ENCODE measurements at regions not wholly inside any gene's neighbourhood (a gene's known extent, or its start where the extent isn't known, plus 50 kb on each side); places are given as distances from the start of the nearest gene placed in this dataset.
"Not testable (repeated sequence)": the region's sequence is repeated elsewhere in the genome, so short reads cannot be mapped to it uniquely, and the experiment has no call there.

DNA sequence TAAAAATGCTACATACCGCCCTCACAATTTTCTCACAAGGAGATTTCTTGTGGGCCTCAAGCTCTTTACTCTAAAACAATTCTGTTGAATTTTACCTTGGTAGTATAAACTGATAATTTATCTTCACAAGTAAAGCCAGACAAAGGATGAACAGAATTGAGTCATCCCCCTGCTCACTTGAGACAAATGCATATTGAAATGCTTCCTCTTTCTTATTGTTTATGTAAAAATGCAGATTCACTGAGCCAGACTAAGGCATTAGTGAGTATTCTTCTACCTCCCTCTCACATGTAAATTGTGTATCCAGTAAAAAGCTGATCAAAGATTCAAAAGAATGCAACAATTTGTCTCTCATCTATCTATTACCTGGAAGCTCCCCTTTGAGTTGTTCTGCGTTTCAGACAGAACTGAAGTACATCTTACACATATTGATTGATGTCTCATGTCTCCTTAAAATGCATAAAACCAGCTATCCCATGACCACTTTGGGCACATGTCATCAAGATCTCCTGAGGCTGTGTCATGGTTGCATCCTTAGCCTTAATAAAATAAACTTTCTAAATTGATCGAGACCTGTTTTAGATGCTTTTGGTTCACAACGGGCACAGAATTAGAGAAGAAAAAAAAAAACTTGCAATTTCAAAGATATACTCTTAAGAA is 743.1 kb upstream of the B3GALT2 start:
- no peak for DNase-seq

DNA sequence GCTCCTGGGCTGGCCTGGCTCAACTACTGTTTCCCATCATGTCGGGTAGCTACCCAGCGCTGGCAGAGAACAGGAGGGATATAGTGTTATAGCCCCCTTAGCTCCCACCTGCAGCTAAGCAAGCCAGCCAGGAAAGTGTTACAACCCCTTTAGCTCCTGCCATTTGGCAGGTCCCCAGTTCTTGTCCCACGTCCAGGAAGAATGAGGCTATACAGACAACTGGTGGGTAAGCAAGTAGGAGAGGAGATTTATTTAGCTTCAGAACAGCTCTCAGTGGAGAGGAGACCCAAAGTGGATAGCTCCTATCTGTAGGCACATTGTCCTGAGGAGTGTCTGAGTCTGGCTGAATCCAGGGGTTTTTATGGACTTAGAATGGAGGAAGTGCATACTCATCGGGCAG is 741.1 kb upstream of the B3GALT2 start:
- DNase-seq = no peak

DNA sequence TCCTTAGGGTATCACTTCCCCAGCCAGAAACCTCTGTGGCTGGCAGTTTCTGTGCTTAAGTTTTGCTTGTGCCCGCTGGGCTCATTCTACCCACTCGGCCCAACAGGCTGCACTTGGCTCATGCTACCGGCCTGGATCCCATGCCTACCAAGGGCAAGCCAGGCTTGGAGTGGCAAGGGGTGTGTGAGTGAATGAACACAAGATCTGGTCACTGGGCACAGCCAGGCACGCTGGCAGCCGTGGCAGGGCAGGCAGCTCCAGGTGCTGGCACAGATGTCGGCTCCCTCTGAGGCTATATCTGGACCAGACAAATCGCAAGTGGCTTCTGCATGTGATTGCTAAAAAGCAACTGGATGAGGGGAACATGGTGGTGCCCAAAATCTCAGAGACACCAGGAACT is 740.5 kb upstream of the B3GALT2 start:
- DNase-seq = no peak

DNA sequence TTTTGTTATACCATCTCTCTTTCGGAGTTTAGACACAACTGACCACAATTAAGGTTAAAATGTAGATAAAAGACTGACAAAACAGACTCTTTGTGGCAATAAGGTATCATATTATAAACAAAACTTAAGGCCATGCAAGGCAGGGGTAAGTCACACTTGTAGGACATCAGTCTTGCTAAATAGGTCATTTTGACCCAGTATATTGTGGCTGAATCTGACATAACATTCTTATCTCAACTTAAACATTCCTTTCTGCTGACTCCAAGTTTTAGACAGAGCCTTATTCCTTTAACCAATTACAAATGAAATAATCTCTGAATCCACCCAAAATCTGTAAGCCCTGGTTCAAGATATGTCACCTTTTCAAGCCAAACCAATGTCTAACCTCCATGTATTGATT is 733.4 kb upstream of the B3GALT2 start:
- DNase-seq = no peak

DNA sequence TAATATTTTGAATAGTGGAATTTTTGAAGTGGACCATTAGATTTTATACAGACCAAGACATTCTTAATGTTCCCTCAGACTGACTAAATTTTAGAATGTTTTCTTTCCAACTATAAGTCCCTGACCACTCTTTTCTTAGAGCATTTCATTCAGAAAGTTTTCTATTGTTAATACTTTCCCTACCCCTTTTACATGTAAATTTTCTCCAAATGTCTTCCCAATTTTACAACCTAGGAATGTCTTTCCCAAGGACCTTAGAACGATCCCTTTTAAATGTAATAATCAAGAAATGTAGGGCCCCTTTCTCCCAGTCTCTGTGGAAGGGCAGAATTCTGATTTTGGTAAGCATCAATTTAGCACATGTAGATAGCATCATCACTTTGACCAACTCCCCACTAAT is 730.0 kb upstream of the B3GALT2 start:
- no peak for DNase-seq

DNA sequence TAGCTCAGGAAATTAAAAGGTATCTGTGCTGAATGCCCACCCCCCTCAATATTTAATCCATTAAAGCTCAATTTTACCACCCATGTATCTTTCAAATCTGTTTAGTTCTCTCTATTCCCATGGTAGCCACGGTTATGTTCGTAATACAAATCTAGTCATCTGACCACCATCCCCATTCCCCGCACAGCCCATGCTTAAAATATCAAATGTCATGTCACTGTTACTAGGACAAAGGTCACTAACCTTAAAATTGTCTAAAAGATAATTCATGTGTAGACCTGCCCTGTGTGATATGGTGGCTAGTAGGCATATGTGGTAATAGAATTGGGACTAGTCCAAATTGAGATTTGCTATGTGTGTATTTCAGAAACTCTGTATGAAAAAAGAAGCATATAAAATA is 728.5 kb upstream of the B3GALT2 start:
- no peak for DNase-seq

DNA sequence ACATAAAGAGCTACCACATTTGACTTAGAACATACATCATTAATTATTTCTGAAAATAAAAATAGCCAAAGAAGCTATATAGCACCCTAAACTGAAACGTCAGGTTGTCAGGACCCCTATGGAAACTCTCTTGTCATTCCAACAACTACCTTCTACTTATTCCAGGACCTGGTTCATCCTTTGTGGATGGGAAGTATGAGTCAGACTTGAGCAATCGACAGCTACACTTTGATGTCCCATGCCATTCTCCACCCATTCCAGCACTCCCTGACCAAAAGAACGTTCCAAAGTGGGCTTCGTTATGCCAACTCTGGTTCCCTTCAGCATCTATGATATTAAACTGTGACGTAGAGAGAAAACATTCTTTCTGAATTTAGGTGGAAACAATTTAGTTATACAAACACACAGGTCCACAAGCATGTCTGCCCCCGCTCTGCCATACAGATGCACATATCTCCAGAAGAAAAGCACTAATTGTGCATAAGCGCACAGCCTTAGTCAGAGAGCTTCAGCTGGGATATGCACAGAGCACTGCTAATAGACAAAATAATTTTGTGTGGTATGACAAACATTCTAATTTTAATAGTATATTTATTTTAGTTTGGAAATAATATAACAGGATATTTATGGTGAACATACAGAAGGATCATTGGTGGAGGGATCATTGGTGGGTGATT is 723.1 kb upstream of the B3GALT2 start:
- no peak for DNase-seq

DNA sequence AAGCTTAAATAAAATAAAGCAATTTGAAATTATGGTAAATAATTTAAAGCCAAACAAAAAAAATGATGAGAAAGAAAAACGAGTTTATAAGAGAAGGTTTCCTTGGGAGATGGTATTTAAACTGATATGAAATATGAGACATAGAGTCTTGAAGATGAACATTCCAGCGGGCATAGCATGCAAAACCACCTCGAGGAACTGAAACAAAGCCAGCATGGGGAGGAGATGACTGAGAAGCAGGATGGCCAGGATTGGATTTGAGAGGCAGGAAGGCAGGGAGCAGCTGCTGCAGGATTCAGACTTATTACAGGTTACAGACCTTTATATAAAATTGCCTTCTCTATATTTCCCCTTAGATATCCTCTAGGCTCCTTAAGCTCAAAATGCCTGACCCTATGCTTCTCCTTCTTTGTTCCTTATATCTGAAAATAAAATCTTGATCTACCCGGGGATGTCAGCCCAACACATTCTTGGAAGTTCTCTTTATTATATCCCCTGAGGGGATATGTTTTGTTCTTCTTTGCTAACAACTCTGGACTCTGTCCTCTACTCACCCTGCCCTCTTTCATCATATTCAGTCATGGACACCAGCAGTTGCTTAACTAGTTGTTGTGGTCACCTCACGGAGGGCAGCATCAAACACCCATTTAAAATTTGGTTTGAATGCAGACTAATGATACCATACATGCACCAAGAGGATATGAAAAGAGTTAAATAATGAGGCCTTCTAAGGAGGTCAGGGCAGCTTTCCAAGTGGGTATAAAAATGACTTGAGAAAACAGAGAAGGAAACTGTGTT is 719.1 kb upstream of the B3GALT2 start:
- no peak for DNase-seq

DNA sequence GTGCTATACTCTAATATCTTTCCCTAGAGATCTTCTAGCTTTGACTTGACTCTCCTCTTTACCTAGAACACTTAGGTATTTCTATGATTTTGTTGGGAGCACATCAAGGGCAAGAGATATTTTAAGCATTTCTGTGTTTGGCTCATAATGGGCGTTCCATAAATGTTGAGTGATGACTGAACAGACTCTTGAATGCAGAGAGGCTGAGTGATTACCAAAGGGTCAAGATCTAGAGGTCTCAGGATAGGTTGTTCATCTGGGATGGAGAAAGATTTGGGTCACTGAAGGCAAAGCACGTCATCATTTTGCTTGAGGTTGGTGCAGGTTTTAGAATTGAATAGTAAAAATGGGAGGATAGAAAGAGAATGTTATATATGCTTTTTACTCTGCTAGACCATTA is 705.4 kb upstream of the B3GALT2 start:
- DNase-seq = no peak

DNA sequence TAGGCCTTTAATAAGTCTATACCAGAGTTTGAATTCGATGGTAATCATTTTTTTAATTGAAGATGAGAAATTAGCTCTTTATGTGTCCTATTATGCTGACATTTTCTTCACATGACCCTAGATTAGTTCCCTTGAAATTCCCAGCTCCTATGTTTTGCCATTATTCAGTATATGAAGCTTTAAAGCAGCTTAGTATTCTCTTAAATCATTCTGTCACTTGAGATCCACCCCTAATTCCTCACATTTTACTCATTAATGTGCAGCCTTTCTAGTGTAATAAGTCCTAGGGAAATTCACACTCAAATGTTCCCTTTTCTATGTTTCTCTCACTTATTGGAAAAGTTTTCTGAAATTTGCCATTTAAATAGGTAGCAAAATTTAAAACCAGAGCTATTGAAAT is 704.5 kb upstream of the B3GALT2 start:
- DNase-seq = no peak

DNA sequence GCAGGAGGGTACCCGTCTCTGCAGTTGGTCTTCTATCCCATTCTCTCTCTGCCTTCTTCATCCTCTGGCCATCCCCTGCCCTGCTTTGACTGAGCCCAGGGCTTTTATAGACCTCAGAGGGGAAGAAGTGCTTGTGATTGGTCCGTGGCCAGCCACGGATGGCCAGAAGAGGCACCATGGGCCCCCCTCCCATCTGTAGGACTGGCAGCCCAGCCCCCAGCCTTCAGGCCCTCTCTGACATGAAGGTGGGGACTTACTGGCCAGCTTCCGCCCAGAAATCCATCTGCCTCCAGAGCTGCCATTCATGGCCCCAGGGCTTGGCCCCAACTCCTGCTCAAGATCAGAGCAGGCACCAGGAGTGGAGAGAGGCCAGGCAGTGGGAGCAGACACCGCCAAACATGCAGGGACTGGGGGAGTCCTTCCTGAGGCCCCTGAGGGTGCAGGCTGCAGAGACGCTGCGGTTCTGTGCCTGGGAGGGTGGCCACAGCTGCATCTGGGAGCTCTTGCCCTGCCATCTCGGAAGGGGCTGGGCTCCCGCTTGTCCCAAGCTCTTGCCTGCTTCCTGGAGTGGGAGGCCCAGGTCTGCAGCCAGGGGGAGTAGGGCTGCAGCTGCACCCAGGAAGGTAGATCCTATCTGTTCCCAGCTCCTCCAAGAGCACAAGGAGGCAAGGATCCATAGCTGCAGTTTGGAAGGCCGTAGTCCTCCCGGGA is 698.6 kb upstream of the B3GALT2 start:
- DNase-seq = no peak

DNA sequence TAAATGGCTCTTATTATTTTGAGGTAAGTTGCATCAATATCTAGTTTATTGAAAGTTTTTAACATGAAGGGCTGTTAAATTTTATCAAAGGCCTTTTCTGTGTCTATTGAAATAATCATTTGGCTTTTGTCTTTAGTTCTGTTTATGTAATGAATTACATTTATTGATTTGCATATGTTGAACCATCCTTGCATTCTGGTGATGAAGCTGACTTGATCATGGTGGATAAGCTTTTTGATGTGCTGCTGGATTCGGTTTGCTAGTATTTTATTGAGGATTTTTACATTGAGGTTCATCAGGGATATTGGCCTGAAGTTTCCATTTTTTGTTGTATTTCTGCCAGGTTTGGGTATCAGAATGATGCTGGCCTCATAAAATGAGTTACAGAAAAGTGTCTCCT is 691.5 kb upstream of the B3GALT2 start:
- DNase-seq = not testable (repeated sequence)

DNA sequence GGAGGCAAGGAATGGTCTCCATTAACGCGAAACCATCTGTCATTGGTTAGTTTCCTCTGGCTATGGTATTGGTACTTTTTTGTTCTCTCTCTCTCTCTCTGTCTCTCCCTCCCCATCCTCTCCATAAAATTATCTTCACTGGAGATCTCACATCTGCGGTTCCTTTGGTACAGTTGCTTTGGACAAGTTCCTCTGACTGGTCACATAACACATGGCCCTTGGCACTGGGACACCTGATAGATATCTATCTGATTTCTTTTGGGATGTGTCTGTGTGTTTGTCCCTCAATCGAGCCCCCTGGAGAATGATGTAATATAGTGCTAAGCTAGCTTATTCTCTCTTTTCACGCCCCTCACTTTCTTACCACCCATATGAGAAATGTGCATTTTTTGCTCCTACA is 682.0 kb upstream of the B3GALT2 start:
- DNase-seq = no peak

DNA sequence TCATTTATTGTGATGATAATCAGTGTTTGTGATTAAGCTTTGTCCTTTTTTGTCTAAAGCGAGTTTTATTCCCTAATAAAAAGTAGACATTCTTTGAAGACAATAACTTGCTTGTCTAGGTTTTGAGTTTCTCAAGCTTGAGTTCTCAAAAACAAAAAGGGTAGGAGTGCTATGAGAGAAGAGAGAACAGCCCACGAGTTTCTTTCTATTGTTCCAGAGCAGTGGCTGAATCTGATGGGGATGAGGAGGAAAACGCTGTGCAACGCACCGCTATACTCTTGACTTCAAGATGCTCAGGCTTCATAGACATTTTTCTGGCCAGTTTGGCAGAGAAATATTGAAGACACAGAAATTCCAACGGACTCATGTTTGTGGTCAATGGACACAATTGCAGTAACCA is 669.8 kb upstream of the B3GALT2 start:
- no peak for DNase-seq

DNA sequence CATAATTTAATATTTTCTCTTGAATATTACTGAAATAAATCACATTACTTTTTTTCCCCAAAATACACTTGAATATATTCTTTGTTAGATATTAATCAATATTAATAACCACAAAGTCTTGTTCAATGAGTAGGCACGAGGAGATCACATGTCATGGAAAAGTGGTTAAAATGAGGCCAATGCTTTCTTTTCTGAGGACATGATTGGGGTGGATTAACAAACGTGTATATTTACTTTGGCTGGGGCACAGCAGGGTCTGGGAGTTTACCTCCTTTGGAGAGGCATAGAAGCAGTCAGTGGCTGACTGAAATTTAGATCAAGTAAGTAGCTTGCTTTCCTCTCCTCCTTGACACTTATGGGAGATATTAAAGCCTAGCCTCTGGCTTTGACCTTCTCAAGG is 664.3 kb upstream of the B3GALT2 start:
- DNase-seq = no peak

DNA sequence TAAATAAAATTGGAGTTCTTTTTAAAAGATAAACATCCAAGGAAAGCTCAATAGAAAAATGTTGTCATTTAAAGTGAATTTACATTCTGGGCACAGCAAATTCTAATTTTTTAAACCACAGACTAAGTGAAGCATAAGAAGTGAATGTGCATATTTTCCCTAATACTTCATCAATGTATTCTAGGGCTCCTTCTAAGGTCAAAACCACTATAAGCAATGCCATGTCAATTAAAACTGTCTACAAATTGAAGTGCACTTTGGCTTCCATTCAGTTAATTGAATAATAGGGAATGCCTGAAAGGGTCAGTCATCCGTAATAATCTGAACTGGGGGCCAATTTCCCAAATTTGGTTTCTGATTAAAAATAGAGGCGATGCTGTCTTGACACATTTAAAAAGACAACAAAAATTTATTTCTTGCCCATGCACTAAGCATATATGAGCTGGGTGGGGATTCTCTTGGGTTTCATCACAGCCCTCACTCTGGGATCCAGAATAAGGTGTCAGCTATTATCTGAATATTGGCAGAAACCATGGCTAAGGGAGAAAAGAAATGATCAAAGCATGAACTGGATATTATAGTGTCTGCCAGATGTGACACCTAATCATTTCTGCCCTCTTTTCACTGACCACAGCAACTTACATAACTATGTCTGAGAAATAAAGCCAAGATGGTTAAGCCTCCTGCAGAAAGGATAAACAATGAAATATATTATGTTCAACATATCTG is 660.6 kb upstream of the B3GALT2 start:
- no peak for DNase-seq

DNA sequence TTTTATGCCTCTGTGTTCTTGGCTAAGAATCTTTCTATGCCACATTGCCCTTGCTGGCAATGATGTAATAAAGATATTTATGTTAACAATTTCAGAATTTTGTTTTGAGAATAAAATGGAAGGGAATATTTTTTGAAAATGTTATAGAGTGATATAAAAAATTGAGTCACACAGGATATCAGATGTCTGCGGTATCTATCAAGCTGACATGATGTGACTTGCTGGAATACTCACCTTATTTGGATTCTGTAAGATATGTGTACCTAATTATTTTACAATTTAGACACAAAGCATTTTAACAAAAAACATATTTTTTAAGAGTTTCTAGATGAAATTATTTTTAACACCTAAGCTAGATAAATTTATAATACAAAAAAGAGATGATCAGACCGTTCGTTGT is 660.0 kb upstream of the B3GALT2 start:
- no peak for DNase-seq

DNA sequence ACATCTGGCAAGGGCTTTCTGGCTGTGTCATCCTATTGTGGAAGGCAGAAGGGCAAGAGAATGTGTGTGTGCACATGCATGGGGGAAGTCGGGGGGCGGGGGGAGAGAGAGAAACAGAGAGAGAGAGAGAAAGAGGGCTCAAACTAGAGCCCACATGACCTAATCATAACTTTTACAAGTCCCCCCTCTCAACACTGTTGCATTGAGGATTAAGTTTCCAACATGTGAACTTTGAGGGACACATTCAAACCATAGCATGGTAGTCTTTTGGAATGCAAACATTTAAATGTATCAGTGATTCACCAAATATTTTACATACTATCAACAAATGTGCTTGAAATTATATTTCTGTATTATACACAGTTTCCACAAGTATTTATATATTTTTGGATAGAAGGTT is 655.4 kb upstream of the B3GALT2 start:
- no peak for DNase-seq

DNA sequence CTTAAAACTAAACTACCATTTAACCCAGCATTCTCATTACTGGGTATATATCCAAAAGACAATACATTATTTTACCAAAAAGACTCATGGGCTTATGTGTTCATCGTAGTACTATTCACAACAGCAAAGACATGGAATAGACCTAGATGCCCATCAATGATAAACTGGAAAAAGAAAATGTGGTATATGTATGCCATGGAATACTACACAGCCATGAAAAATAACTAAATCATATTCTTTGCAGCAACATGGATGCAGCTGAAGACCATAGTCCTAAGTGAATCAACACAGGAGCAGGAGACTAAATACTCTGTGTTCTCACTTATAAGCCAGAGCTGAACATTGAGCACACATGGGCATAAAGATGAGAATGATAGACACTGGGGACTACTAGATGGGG is 645.1 kb upstream of the B3GALT2 start:
- DNase-seq = no peak

DNA sequence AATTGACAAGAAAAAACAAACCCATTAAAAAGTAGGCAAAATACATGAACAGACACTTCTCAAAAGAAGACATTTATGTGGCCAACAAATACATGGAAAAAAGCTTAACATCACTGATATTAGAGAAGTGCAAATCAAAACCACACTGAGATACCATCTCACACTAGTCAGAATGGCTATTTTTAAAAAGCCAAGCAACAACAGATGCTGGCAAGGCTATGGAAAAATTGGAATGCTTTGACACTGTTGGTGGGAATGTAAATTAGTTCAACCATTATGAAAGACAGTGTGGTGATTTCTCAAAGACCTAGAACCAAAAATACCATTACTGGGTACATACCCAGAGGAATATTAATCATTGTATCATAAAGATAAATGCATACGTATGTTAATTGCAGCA is 641.1 kb upstream of the B3GALT2 start:
- no peak for DNase-seq

DNA sequence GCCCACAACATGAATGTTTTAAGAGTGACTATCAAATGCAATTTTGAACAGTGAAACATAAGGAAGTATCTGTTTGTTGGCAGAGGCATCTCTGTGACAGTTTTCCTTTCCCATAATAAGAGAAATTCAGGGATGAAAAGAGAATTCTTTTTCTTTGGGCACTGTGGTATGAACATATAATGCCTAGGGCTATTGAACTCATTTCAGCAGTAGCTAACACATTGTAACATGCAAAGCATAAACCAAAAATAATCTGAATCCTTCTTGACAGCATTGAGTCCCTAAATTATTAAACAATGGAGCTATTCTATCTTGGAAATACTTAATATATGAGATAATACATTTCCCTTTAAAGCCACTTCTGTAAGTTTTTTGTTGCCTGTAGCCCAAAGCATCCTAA is 633.0 kb upstream of the B3GALT2 start:
- DNase-seq = no peak

DNA sequence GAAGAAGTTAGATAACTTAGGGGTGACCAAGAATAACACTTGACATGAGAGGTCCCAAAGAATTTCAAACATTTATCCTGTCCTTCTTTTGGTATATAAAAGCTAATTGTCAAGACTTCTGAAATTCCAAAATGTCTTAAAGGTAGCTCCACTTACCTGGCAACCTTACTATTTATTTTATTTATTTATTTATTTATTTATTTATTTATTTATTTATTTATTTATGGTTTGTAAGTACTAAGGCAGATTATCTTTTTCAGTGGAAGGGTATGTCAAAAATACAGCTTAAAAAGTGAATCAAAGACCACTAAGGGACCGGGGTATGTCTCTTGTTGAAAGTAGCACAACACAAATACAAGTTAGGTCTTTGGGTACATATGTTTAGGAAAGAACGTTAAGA is 620.8 kb upstream of the B3GALT2 start:
- no peak for DNase-seq
